NCI-H526 treated with DMSO at 0.1 percent for 48 hours (cell line): ENCODE measurements at regions not wholly inside any gene's neighbourhood (a gene's known extent, or its start where the extent isn't known, plus 50 kb on each side); places are given as distances from the start of the nearest gene placed in this dataset.
"Not testable (repeated sequence)": the region's sequence is repeated elsewhere in the genome, so short reads cannot be mapped to it uniquely, and the experiment has no call there.

Experiments used
- DNase-seq: peaks from one replicate; lab custom pipeline; 2025; lab: John Stamatoyannopoulos, UW

DNA sequence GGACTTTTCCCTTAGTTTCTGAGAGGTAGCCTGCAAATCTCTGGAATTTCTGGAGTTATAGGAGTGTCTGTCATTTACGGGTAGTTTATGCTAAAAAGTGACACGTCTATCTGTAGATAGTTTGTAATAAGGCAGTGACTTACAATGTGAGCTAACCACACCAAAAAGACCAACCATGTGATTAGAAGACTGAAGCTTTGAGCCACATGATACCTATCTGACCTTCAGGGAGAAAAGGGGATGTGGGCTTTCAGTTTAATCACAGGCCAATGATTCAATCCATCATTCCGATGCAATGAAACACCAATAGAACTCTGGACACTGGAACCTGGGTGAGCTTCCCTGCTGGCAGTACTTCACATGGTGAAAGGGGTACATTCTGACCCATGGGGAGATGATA lies 254.6 kb upstream of the GK2 start:
- DNase-seq, result no peak

DNA sequence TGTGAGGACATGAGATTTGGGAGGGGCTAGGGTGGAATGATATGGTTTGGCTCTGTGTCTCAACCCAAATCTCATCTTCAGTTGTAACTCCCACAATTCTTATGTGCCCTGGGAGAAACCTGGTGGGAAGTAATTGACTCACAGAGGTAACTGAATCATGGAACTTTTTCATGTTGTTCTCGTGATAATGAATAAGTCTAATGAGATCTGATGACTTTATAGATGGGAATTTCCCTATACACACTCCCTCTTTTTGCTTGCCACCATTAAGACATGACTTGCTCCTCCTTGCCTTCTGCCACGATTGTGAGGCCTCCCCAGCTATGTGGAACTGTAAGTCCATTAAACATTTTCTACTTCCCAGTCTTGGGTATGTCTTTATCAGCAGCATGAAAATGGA lies 253.2 kb upstream of the GK2 start:
- DNase-seq, result no peak

DNA sequence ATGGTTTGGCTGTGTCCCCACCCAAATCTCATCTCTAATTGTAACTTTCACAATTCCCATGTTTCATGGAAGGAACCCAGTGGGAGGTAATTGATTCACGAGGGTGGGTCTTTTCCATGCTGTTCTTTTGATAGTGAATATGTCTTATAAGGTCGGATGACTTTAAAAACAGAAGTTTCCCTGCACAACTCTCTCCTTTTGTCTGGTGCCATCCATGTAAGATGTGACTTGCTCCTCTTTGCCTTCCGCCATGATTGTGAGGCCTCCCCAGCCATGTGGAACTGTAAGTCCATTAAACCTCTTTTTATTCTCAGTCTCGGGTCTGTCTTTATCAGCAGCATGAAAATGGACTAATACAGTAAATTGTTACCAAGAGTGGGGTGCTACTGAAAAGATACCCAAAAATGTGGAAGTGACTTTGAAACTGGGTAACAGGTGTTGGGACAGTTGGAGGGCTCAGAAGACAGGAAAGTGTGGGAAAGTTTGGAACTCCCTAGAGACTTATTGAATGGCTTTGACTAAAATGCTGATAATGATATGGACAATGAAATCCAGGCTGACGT lies 251.4 kb upstream of the GK2 start:
- DNase-seq, result not testable (repeated sequence)

- no peak for DNase-seq
Observed at GRCh38 chr4:79657379-79657778, 249.4 kb upstream of the GK2 start.

GRCh38 chr4:79653871-79654270 lies 245.8 kb upstream of the GK2 start:
- DNase-seq, result no peak

DNA sequence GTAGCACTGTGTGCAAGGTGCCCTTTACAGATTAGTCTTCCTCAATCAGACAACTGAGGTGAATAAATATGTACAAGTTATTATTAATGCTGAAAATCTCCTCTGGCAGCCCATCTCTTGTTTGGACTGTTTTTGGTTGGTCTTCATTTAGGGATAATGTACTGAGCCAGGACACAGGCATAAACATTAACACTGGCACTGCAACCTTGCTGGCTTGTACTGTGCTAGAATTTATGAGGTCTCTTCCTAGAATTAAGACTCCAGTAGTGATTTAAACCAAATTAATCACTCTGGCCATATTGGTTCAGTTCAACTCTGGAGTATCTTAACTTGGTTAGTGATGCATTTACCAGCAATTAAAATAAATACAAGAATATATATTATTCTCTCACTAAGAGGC lies 244.7 kb upstream of the GK2 start:
- no peak for DNase-seq

DNA sequence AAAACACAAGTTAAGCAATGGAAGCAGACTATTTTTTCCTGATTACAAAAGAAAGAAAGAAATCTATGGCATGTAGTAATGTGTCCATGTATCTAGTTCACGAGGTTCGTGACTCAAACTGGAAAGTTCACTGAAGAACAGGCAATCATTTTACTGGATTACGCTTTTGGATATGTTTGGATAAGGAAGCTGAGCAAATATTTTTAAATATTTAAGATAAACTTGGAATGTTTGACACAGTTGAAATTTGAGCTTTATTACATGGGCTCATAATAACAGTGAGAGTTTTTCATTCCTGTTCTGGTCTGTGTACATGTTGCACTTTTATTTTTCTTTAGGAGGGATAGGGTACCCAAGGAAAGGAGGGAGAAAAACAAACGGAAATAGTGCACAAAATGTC lies 244.2 kb upstream of the GK2 start:
- no peak for DNase-seq

DNA sequence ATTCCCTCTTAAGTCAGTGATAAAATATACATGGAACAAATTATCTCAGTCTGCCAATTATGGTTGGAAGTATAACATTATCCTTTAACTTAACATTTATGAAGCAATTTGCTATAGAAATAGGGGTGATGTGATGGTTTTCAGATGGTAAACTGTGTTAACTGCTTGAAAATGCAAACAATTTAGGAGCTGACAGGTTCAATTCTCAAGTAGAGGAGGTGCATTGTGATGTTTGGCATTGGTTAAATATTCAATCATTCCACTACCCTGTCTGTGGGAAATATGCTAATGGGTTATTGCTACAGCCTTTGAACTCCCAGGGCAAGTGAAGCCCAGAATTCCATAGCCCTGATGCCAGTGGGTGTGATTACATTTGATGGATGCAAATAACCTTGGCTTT lies 243.4 kb upstream of the GK2 start:
- DNase-seq, result no peak

DNA sequence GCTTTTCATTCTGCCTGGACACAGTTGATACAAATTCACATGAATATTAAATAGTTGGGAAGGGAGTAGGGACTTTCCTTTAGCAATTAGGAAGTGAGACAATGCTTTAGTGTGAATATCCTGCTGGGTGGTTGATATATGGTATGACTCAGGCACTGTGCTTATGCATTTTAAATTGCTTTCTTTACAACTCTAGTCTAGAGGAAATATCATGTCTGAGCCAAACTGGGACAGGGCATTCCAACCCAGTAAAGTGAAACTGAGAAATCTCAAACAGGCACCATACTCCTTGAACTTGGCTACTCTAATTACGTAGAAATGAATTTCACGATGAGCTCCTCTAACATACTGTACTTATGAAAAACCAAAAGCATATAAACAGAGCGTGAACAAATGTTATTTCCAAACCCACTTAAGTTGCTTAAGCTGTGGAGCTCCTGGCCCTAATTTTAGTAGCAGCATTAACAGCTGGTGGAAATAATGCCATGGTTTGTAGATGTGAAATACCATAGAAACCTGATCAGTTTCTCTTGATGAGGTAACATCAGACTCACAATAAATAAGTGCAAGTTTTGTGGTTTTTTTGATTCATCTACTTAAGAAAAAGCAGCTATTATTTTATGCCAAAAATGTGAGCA lies 242.9 kb upstream of the GK2 start:
- no peak for DNase-seq

- no peak for DNase-seq
Observed at GRCh38 chr4:79650217-79650616, 242.2 kb upstream of the GK2 start.

DNA sequence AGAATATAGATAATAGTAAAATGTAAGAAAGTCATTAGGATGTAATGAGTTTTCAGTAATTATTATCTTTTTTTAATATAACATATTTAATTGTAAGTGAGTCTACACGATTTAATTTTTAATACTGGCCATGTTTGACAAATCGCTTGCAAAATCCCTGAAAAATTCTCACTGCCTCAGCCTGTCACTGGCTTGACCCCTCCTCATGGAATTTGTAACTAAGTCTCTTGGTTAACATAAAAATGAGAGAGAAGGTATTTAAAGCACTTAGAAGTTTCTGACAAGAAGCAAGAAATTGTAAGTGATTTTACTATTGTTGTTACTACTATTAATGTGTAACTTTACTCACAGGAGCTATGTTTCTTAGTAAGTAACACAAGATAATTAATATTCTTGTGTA lies 237.9 kb upstream of the GK2 start:
- no peak for DNase-seq

GRCh38 chr4:79638735-79639134 lies 230.7 kb upstream of the GK2 start:
- DNase-seq, result no peak

- no peak for DNase-seq
Observed at GRCh38 chr4:79636991-79637390, 229.0 kb upstream of the GK2 start.

DNA sequence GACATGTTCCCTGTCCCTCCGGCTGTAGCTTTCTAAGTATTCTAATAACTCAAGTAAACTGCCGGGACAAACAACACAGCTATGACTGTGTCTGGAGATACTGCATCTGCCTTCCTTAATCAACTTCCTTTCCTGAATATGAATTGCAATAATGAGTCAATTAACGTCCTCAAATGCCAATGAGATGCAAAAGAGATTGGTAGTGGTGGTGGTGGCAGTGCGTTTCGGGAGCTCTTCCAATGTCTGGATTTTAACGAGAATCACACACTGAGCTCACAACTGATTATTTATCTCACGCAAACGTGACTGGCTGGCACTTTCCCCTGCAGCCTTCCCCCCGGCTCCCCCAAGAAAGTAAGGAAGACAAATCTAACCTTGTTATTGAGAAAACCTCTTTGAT lies 226.1 kb upstream of the GK2 start:
- DNase-seq, result no peak

- no peak for DNase-seq
Observed at GRCh38 chr4:79632114-79632513, 224.1 kb upstream of the GK2 start.

DNA sequence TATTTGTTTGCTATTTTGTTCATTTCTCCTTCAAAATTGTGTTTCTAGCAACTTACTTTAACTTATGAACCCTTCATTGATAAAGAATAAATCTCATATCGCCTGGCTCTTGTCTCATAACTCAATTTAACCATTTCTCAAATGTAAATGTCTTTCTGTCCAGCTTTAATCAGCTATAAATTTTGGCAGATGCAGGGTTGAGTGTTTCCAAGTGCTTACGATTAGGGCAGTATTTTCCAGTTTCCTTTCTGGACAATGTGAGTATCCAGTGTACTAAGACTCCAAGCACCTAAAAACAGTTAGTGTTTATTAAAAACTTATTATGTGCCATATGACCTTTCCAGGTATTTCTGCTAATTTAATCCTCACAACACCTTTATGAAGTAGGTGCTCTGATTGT lies 218.6 kb upstream of the GK2 start:
- no peak for DNase-seq

DNA sequence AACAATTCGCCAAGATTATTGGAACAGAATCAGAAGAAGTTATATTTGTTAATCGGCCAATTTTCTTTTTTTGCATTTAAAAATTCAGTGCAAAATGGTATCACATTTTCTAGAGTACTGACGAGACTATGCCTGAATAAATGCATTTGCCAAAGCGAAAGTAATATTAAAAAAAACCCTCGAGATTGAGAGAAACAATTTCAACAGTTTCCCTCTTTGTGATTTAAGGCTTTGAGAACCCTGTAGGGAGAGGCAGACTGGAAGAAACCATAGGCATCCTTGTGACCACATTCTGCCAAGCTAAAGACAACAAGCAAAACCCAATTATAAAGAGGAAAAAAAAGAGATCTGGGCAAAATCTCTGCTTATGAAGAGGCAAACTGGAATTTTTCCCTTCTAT lies 218.1 kb upstream of the GK2 start:
- no peak for DNase-seq

DNA sequence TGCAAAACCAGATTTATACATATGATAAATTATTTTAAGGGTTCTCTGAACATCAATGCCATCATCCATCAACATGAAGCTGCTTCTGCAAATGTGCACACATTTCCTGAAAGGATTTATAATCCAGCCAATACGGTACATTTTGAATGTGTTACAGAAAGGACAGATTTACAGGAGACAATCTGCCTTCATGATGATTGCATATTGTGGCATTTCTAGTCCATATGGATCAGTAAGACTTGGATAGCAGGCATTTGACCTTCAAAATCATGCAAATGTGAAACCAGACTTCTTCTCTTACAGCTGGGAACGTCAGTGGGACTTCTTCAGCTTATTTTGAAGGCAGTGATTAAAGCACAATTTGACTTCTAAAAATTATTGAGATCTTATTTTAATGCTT lies 217.3 kb upstream of the GK2 start:
- no peak for DNase-seq

- DNase-seq, result no peak
Observed at GRCh38 chr4:79623021-79623870, 215.2 kb upstream of the GK2 start.

DNA sequence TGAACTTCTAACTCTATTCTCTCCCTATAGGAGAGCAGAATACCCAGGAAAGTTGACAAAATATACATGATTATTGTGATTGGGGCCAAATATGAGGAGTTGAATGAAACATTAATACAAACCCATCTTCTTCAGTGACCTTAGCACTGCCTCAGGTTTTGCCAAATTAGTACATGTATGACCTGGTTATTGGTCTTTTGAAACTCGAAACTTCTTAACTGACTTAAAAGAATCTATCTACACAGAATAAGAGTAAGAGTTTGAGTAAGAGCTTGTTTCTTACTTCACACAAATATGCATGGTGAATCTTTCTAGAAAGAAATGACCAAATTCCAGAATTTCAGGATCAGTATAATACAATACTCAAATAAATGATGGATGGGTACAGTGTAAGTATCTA lies 213.0 kb upstream of the GK2 start:
- DNase-seq, result no peak

- no peak for DNase-seq
Observed at GRCh38 chr4:79620617-79621016, 212.6 kb upstream of the GK2 start.

- no peak for DNase-seq
Observed at GRCh38 chr4:79613269-79613935, 205.4 kb upstream of the GK2 start.

DNA sequence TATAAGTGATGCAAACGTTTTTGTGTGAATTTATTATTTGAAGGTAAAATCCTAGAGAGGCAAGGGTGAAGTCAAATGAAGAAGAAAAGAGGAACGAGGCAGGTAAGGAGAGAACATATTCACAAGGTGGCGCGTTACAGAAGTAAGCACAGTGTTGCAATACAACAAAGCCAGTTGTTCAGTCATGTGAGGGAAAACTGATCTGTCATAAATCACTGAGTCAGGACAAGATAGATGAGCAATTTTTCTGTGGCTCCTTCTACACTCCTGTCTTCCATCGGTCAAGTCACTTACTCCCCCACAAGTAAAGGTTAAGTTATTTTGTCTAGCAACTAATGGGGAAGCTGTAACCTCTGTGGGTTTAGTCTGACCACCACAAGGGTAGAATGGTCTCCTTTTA lies 203.0 kb upstream of the GK2 start:
- DNase-seq, result no peak
